Suprapubic skin (tissue), 4 donors: ENCODE measurements at regions not wholly inside any gene's neighbourhood (a gene's known extent, or its start where the extent isn't known, plus 50 kb on each side); places are given as distances from the start of the nearest gene placed in this dataset.

Source experiments
- CTCF ChIP-seq, 2 donors: fragments of 200-600 bp in 1 of 2; fragments of 450-650 bp in 1 of 2; sonication (generic) in 1 of 2; IDR thresholded peaks; one replicate each; pipeline ENCODE4 v1.5.1; 2016 to 2019; ENCODE audit warnings: antibody characterized with exemption in 2 of 2, mild to moderate bottlenecking in 1 of 2, moderate library complexity in 1 of 2
- EP300 ChIP-seq: sonication (generic); formaldehyde crosslinking; IDR thresholded peaks from one replicate; pipeline ENCODE4 v1.6.1; 2017; ENCODE audit warnings: antibody characterized with exemption
- POLR2A ChIP-seq, 2 donors: fragments of 450-650 bp; IDR thresholded peaks; one replicate each; pipeline ENCODE4 v1.6.1; 2017; ENCODE audit warnings: antibody characterized with exemption in 2 of 2, mild to moderate bottlenecking in 2 of 2, moderate library complexity in 2 of 2
- POLR2AphosphoS5 ChIP-seq, 3 donors: sonication (generic); formaldehyde crosslinking; IDR thresholded peaks; one replicate each; pipeline ENCODE4 v1.6.1; 2017; ENCODE audit warnings: antibody characterized with exemption in 3 of 3

GRCh38 chr9:94017939-94018531, 62.9 kb upstream of the BARX1 start:
- TF ChIP-seq CTCF (IDR thresholded peaks at IDR 0.05) (no peak), POLR2AphosphoS5 (IDR thresholded peaks at IDR 0.05) (no peak), EP300 (no peak), POLR2A (IDR thresholded peaks at IDR 0.05) (no peak)
